Epithelial cell of proximal tubule (primary cell): ENCODE measurements at regions not wholly inside any gene's neighbourhood (a gene's known extent, or its start where the extent isn't known, plus 50 kb on each side); places are given as distances from the start of the nearest gene placed in this dataset.

Source experiments
- DNase-seq: peaks from one replicate; pipeline ENCODE4 v3.0.0-alpha.2; 2011; ENCODE audit warnings: low read depth
- H3K4me3 ChIP-seq: 2 replicates; pipeline ENCODE4 v1.5.1; 2011; ENCODE audit warnings: low read depth, mild to moderate bottlenecking, low read length
- CTCF ChIP-seq: conservative IDR thresholded peaks from 2 replicates; pipeline ENCODE4 v1.5.1; 2012; ENCODE audit warnings: low read depth, mild to moderate bottlenecking, low read length

- TF ChIP-seq CTCF = no peak
- no peak overlapping the region for H3K4me3 ChIP-seq
- DNase-seq = no peak
Observed at GRCh38 chr3:96491023-96491422, 323.4 kb upstream of the EPHA6 start.

- DNase-seq = no peak
- H3K4me3 ChIP-seq = no peak overlapping the region
- no peak for TF ChIP-seq CTCF
Observed at GRCh38 chr3:96491868-96492267, 322.5 kb upstream of the EPHA6 start.

GRCh38 chr3:96510334-96510733 lies 304.1 kb upstream of the EPHA6 start:
- no peak overlapping the region for H3K4me3 ChIP-seq
- TF ChIP-seq CTCF = no peak
- DNase-seq = no peak

DNA sequence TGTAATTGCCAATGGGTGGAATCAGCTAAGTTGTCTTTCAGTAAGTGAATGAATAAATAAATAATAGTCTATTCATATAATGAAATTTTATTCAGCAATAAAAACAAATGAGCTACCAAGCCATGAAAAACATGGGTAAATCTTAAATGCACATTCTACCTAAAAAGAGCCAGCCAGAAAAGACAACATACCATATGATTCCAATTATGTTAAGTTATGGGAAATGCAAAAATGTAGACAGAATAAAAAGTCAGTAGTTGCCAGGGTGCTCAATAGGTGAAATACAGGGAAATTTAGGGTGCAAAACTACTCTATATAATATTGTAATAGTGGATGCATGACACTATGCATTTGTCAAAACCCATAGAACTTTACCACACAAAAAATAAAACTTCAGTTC lies 277.2 kb upstream of the EPHA6 start:
- no peak for TF ChIP-seq CTCF
- no peak for DNase-seq
- no peak overlapping the region for H3K4me3 ChIP-seq

- H3K4me3 ChIP-seq = no peak overlapping the region
- no peak for TF ChIP-seq CTCF
- DNase-seq = no peak
Observed at GRCh38 chr3:96538186-96538585, 276.2 kb upstream of the EPHA6 start.

DNA sequence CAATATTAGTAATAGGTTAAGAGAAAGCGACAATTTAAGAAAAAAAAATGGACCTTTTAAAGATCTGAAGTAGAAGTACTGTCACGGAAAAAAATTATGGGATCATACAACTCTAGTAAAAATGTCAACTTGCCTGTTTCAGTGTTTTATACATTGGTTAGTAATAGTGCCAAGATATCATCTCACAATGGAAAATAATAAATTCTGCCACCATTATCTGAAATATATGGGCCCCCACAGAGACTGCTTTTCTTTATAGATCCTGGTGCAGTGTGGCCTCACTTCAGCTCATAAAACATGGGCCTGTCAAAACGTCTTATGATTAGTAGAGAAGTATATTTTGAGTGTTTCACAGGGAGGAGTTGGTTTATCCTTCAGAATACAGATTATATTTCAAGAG lies 266.3 kb upstream of the EPHA6 start:
- TF ChIP-seq CTCF = no peak
- DNase-seq = no peak

DNA sequence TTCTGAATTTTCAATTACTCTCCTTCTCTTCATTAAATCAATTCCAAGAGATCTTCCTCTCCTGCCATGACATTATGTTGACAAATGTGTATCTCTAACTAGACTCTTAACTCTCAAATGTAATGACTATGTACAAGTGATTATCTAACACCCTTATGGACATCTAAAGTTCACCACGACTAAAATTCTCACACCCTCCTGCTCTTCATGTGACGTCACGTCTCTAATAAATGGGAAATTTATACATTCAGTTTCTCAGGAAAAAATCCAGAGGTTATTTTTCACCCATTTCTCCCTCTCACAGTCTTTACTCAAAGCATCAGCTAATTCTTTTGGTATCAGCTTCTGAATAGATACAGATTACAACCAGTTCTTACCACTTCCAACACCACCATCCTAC lies 237.5 kb upstream of the EPHA6 start:
- DNase-seq = no peak
- TF ChIP-seq CTCF = no peak
- H3K4me3 ChIP-seq = no peak overlapping the region

More for the DNA sequence above, 266.3 kb upstream of the EPHA6 start:
- H3K4me3 ChIP-seq = no peak overlapping the region
